GM21381 (cell line): ENCODE measurements at regions not wholly inside any gene's neighbourhood (a gene's known extent, or its start where the extent isn't known, plus 50 kb on each side); places are given as distances from the start of the nearest gene placed in this dataset.

ENCODE experiments used
- ATAC-seq: cut with Tn5 transposase; IDR thresholded peaks from one replicate; pipeline ENCODE4 v1.9.1; 2021; ENCODE audit warnings: mild to moderate bottlenecking, moderate library complexity; ENCODE audit not compliant: unreplicated experiment

- ATAC-seq = no peak
These were observed 717.2 kb downstream of the NCAM2 start for GRCh38 chr21:21715266-21715969.

- no peak for ATAC-seq
These were observed 724.5 kb downstream of the NCAM2 start for GRCh38 chr21:21722731-21723130.

- ATAC-seq = no peak
These were observed 732.3 kb downstream of the NCAM2 start for GRCh38 chr21:21730512-21730911.

GRCh38 chr21:21731626-21732025 is 733.4 kb downstream of the NCAM2 start:
- ATAC-seq = no peak

GRCh38 chr21:21734088-21734487 is 735.9 kb downstream of the NCAM2 start:
- no peak for ATAC-seq

- ATAC-seq = no peak
These were observed 739.0 kb downstream of the NCAM2 start for GRCh38 chr21:21737186-21737585.

GRCh38 chr21:21740207-21740606 is 742.0 kb downstream of the NCAM2 start:
- no peak for ATAC-seq

GRCh38 chr21:21750124-21750825 is 752.1 kb downstream of the NCAM2 start:
- ATAC-seq = no peak

- ATAC-seq = no peak
These were observed 753.1 kb downstream of the NCAM2 start for GRCh38 chr21:21751286-21751685.

GRCh38 chr21:21762855-21763254 is 764.6 kb downstream of the NCAM2 start:
- no peak for ATAC-seq

- ATAC-seq = no peak
These were observed 766.1 kb downstream of the NCAM2 start for GRCh38 chr21:21764281-21764680.

GRCh38 chr21:21767276-21767675 is 769.1 kb downstream of the NCAM2 start:
- ATAC-seq = no peak

- ATAC-seq = no peak
These were observed 790.4 kb downstream of the NCAM2 start for GRCh38 chr21:21788591-21788990.

- ATAC-seq = no peak
These were observed 803.7 kb downstream of the NCAM2 start for GRCh38 chr21:21801921-21802320.

GRCh38 chr21:21806711-21807597 is 808.7 kb downstream of the NCAM2 start:
- no peak for ATAC-seq

GRCh38 chr21:21807598-21807903 is 809.3 kb downstream of the NCAM2 start:
- no peak for ATAC-seq

- ATAC-seq = no peak
These were observed 815.1 kb downstream of the NCAM2 start for GRCh38 chr21:21813289-21813688.

- no peak for ATAC-seq
These were observed 815.7 kb downstream of the NCAM2 start for GRCh38 chr21:21813934-21814333.

- no peak for ATAC-seq
These were observed 818.6 kb downstream of the NCAM2 start for GRCh38 chr21:21816778-21817177.

GRCh38 chr21:21818898-21819297 is 820.7 kb downstream of the NCAM2 start:
- no peak for ATAC-seq

GRCh38 chr21:21828130-21828529 is 829.9 kb downstream of the NCAM2 start:
- ATAC-seq = no peak

- no peak for ATAC-seq
These were observed 832.8 kb downstream of the NCAM2 start for GRCh38 chr21:21831036-21831435.
